ENCODE measurements at regions not wholly inside any gene's neighbourhood (a gene's known extent, or its start where the extent isn't known, plus 50 kb on each side); places are given as distances from the start of the nearest gene placed in this dataset.
A peak's percentile ranks its signal among the peaks of the same experiment; 100 is the strongest.

- peak overlapping the region; percentile 11 for H3K4me2 ChIP-seq (ENCODE audit: insufficient read depth, insufficient read length, low read length)
- H3K27ac ChIP-seq (ENCODE audit: insufficient read length, low read depth, low read length) = no peak overlapping the region
Measured at GRCh38 chr15:25536801-25537611, 98.2 kb upstream of the UBE3A start.

More at GRCh38 chr15:25536801-25537611, 98.2 kb upstream of the UBE3A start:
- H3K4me1 ChIP-seq (ENCODE audit: insufficient read depth, low read length) = peaks cover 7% of the 10 kb centered on the region; the same call in 1 of the 2 replicates
- H2BK15ac ChIP-seq (ENCODE audit: low read depth, low read length) = no peak overlapping the region
- Mint-ChIP-seq H3K27me3 (ENCODE audit: low read depth) (no peaks in the 10 kb centered on the region), H3K27ac (peak overlapping the region in 1 of 3 experiments; percentile 78; a peak in 2 of 7 replicates), H3K36me3 (ENCODE audit: insufficient read depth in 1 of 3, low read depth in 3 of 3) (peaks cover 0 to 12% (median 8%) of the 10 kb centered on the region in 3 experiments; a peak in 5 of 7 replicates), H3K4me3 (no peak overlapping the region), H3K4me1 (peaks cover 48 to 52% of the 10 kb centered on the region in 2 experiments), H3K9me3 (peaks cover 6 to 8% of the 10 kb centered on the region in 2 experiments; a peak in 4 of 5 replicates)
- H3K23me2 ChIP-seq (ENCODE audit: insufficient read length, low read depth, low read length, poor library complexity, severe bottlenecking) = no peaks in the 10 kb centered on the region
- WGBS (ENCODE audit: extremely low coverage, insufficient read length, low lambda C conversion rate) = no CpG with 5 or more reads among the region's 7 CpGs
- H3K9me3 ChIP-seq (ENCODE audit: control insufficient read depth, low read depth, low read length) = no peaks in the 10 kb centered on the region
- no peak overlapping the region for H2BK12ac ChIP-seq (ENCODE audit: insufficient read length, low read depth, low read length)
- no peak overlapping the region for H2BK5ac ChIP-seq (ENCODE audit: insufficient read length, low read length)
- no peak overlapping the region for H2AK5ac ChIP-seq (ENCODE audit: insufficient read length, low read length)
- no peak overlapping the region for H3K18ac ChIP-seq (ENCODE audit: insufficient read length, low read depth, low read length)
- H3K9ac ChIP-seq (ENCODE audit: extremely low read depth, insufficient read length, low read length) = no peak overlapping the region
- no peak overlapping the region for H3K4ac ChIP-seq (ENCODE audit: low read depth, low read length)
- no peak overlapping the region for H4K91ac ChIP-seq (ENCODE audit: insufficient read length, low read depth, low read length)
- H4K5ac ChIP-seq (ENCODE audit: insufficient read length, low read depth, low read length) = no peak overlapping the region
- H3K56ac ChIP-seq (ENCODE audit: insufficient read length, low read depth, low read length) = no peak overlapping the region
- H3K79me2 ChIP-seq (ENCODE audit: insufficient read depth, low read length) = no peaks in the 10 kb centered on the region
- no peak overlapping the region for H3K23ac ChIP-seq (ENCODE audit: insufficient read length, low read depth, low read length)
- H4K8ac ChIP-seq (replicated peaks; ENCODE audit: insufficient read length, low read depth, low read length) = no peak overlapping the region
- no peak overlapping the region for H3K14ac ChIP-seq (ENCODE audit: insufficient read depth, low read length)
- no peaks in the 10 kb centered on the region for H3K27me3 ChIP-seq (ENCODE audit: insufficient read depth, low read length)
- no peak overlapping the region for H2BK120ac ChIP-seq (ENCODE audit: low read depth, low read length, poor library complexity, severe bottlenecking)
- DNase-seq = no peak
- H4K20me1 ChIP-seq (ENCODE audit: control insufficient read depth, insufficient read depth, insufficient read length) = no peaks in the 10 kb centered on the region
- no peak overlapping the region for H2AFZ ChIP-seq (ENCODE audit: low read length)
- H2BK20ac ChIP-seq (ENCODE audit: low read depth, low read length, poor library complexity, severe bottlenecking) = no peak overlapping the region
- no peaks in the 10 kb centered on the region for H3K79me1 ChIP-seq (ENCODE audit: insufficient read depth, low read depth, low read length, poor library complexity, severe bottlenecking)
- H3T11ph ChIP-seq (ENCODE audit: low read length) = no peak overlapping the region
- TF ChIP-seq, protein P1, sequence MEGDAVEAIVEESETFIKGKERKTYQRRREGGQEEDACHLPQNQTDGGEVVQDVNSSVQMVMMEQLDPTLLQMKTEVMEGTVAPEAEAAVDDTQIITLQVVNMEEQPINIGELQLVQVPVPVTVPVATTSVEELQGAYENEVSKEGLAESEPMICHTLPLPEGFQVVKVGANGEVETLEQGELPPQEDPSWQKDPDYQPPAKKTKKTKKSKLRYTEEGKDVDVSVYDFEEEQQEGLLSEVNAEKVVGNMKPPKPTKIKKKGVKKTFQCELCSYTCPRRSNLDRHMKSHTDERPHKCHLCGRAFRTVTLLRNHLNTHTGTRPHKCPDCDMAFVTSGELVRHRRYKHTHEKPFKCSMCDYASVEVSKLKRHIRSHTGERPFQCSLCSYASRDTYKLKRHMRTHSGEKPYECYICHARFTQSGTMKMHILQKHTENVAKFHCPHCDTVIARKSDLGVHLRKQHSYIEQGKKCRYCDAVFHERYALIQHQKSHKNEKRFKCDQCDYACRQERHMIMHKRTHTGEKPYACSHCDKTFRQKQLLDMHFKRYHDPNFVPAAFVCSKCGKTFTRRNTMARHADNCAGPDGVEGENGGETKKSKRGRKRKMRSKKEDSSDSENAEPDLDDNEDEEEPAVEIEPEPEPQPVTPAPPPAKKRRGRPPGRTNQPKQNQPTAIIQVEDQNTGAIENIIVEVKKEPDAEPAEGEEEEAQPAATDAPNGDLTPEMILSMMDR (conservative IDR thresholded peaks at IDR 0.05) = no peak
